ENCODE measurements at regions not wholly inside any gene's neighbourhood (a gene's known extent, or its start where the extent isn't known, plus 50 kb on each side); places are given as distances from the start of the nearest gene placed in this dataset.

DNA sequence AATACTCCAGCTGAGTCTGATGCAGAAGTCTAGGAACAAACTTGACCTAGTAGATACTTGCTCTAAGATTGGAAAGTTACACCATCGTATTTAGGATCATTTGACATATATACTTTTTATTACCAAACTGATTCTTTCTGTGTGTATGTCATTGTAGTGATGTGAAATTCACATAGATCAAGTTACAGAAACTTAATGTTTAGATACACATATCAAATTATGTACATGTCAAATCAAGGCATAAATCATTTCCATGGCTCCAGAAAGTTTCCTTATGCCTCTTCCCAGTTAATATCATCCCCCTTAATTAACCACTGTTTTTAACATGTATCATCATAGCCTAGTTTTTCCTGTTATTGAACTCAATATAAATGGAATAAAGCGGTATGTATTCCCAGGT, 292.0 kb upstream of the CDH11 start:
- FAIRE-seq: no peak
- TF ChIP-seq, protein P1, sequence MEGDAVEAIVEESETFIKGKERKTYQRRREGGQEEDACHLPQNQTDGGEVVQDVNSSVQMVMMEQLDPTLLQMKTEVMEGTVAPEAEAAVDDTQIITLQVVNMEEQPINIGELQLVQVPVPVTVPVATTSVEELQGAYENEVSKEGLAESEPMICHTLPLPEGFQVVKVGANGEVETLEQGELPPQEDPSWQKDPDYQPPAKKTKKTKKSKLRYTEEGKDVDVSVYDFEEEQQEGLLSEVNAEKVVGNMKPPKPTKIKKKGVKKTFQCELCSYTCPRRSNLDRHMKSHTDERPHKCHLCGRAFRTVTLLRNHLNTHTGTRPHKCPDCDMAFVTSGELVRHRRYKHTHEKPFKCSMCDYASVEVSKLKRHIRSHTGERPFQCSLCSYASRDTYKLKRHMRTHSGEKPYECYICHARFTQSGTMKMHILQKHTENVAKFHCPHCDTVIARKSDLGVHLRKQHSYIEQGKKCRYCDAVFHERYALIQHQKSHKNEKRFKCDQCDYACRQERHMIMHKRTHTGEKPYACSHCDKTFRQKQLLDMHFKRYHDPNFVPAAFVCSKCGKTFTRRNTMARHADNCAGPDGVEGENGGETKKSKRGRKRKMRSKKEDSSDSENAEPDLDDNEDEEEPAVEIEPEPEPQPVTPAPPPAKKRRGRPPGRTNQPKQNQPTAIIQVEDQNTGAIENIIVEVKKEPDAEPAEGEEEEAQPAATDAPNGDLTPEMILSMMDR (IDR thresholded peaks at IDR 0.05; ENCODE audit: insufficient read depth, missing control alignments): no peak
- no peak for DNase-seq (ENCODE audit: insufficient read length, low spot score)

DNA sequence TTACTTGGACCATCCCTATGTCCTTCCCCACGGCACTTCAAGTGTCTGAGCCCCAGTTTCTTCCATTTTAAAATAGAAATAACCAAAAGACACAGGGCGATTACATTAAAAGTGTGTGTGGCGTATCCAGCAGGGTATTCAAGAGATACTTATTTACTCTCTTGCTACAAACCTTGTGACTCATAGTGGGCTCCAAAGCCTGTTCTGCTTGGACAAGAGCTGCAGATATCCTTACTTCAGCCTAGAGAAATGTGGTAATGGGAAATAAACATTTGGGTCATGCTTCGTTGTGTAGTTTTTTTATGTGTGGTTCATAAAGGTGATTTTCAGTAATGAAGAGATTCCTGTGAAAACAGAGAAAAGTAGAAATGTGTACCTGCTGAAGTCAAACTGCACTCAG, 288.9 kb upstream of the CDH11 start:
- DNase-seq (ENCODE audit: insufficient read length, low spot score): no peak
- TF ChIP-seq, protein P1 (IDR thresholded peaks at IDR 0.05; ENCODE audit: insufficient read depth, missing control alignments): no peak
- FAIRE-seq: no peak

DNA sequence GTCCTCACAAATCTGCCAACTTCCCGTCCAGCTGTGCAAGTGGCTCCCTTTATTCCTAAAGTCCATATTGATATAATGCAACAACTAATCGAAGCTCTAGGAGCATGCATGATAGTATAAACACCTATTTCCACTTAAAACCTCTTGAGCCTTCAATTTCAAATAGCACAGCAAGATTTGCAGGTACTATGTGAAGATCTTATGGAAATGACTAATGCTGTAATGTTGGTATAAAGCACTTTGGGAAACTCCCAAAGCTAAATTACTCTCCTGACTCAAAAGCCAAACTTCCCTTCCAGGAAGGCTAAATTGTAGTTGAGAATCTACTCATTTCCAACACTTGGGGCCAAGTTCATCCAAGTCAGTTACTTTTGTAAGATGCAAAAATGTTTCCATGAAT, 287.6 kb upstream of the CDH11 start:
- FAIRE-seq: no peak

DNA sequence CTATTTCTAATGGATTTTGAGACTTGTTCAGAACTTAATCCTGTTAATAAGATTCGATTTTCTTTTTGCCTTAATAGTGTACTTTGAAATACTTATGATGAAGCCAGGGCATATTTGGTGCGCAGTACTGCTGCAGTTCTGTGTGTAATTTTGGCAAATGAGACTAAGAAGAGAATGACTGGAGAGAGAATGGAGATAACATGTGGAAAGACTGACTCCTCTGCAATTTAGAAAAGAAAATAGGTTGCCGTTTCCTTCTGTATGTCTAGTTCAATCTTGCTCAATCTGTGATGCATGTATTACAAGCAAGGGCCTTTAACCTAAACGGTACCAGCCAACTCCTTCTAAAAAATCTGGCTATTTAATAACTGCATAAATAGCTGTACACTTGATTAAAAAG, 285.1 kb upstream of the CDH11 start:
- DNase-seq (ENCODE audit: insufficient read length, low spot score) (no peak), FAIRE-seq (no peak)

More for the DNA sequence above, 287.6 kb upstream of the CDH11 start:
- DNase-seq (ENCODE audit: insufficient read length, low spot score): no peak
- TF ChIP-seq, protein P1 (IDR thresholded peaks at IDR 0.05; ENCODE audit: insufficient read depth, missing control alignments): no peak

DNA sequence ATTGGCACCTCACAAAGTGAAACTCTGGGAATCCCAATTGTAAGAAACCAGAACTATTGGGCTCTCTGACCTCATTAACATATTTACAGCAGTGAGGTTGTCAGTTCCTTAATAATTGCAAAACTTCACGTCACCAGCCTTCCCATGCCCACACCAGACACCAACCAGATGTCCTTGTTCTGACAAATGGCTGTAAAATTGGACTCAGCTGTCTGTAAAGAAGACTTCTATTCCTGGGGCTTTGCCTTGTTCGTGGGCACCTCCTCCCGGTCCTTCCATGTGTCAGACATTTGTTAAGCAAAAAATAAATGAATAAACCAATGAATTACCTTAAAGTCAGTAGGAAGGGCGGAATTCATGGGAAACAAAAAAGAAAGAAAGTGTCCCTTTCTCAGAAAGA, 284.3 kb upstream of the CDH11 start:
- FAIRE-seq (no peak), DNase-seq (ENCODE audit: insufficient read length, low spot score) (no peak)
- TF ChIP-seq, protein P1 (IDR thresholded peaks at IDR 0.05; ENCODE audit: insufficient read depth, missing control alignments): no peak

More for the DNA sequence above, 285.1 kb upstream of the CDH11 start:
- TF ChIP-seq, protein P1 (IDR thresholded peaks at IDR 0.05; ENCODE audit: insufficient read depth, missing control alignments): no peak

DNA sequence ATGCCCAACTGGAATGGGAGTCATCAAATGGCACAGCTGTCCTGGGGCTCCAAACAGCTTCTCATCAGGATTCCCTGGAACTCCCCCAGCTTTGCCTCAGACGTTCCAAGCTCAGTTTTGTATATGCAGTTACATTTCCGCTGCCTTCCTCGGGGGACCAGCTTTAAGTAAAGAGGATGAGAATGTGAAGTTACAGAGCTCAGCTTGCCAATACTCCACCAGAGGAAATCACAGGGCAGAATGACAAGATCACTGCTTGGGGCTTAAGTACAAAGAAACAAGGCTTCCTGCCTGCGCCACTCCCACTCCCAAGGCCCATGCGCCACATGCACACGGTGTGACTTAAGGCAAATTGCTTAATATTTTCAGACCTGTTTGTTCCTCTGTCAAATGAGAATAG, 272.4 kb upstream of the CDH11 start:
- no peak for DNase-seq (ENCODE audit: insufficient read length, low spot score)
- no peak for FAIRE-seq
- TF ChIP-seq, protein P1 (IDR thresholded peaks at IDR 0.05; ENCODE audit: insufficient read depth, missing control alignments): no peak

DNA sequence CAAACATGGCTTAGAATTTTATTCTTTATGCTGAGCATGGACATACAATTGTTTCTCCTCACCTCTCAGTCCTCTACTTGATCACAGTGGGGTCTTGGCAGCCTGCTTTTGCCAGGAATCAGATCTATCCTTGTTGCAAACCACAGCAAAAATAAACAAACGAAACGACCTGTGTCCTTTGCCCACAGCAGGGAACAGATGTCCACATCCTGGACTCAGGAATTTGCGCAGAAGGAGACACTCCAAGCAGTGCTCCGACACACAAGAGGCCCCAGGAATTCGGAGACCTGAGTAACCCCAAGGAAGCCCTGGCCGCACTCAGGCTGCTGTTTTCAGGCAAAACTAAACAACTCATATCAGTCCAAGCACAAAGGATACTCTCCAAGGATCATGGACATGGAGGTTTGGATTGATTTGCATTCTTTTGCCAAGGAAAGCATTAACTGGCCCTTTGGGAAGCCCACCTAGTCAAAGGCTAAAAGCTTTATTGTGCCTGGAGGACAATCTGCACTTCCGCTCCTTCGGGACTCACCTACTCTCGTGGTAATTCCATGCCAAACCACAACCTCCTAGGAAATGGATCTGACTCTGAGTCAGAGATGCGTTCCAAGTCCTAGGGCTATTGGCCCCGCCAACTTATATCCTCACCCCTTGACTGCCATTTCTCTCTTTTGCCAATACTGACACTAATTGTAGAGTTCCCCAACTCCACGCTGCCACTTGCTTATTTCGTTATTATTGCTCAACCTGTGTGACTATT, 271.1 kb upstream of the CDH11 start:
- TF ChIP-seq, protein P1 (IDR thresholded peaks at IDR 0.05; ENCODE audit: insufficient read depth, missing control alignments): no peak
- DNase-seq (ENCODE audit: insufficient read length, low spot score) (no peak), FAIRE-seq (no peak)

Measured in D721Med (cell line).